ENCODE measurements at regions not wholly inside any gene's neighbourhood (a gene's known extent, or its start where the extent isn't known, plus 50 kb on each side); places are given as distances from the start of the nearest gene placed in this dataset.

GRCh38 chr16:85438981-85439685 lies 174.0 kb upstream of the GSE1 start:
- Histone ChIP-seq H3K27me3 (no peaks in the 10 kb centered on the region), H3K4me1 (peaks cover 20 to 33% (median 33%) of the 10 kb centered on the region in 4 donors), H3K9me3 (no peaks in the 10 kb centered on the region), H3K36me3 (no peaks in the 10 kb centered on the region), H3K27ac (peak overlapping the region in 2 of 4 donors; percentile 87 to 93), H3K4me3 (no peak overlapping the region)
- no peak for DNase-seq
- 60% methylated on average over 14 of the region's 14 CpGs; no CpG with 5 or more reads in 1 of the 2 donors for WGBS, 2 donors (ENCODE audit: low coverage in 1 of 2)
- intact Hi-C loops (cut with DNase I; ENCODE audit: low total_unique reads), result no loop called here
- no peak for TF ChIP-seq EP300 (IDR thresholded peaks at IDR 0.05; ENCODE audit: low read depth)
- no peak for TF ChIP-seq CTCF (IDR thresholded peaks at IDR 0.05)
- no peak for TF ChIP-seq POLR2AphosphoS5 (IDR thresholded peaks at IDR 0.05)
- TF ChIP-seq POLR2A (IDR thresholded peaks at IDR 0.05), result no peak
- in situ Hi-C loops (cut with MboI; ENCODE audit: low pct_ligation_motif_present in 1 of 4, low pct_unique_long_range_greater_than_20kb in 1 of 4, low sequenced_read_pairs in 3 of 4), result loop anchor here in 2 of 4 donors (10.0 to 25.0 kb wide), 2 partner anchors 56 to 173 kb away; partner anchors contain the start of gene GSE1 (in 2 of the 2)

- TF ChIP-seq EP300 (IDR thresholded peaks at IDR 0.05; ENCODE audit: low read depth) (no peak), POLR2AphosphoS5 (IDR thresholded peaks at IDR 0.05) (no peak), POLR2A (IDR thresholded peaks at IDR 0.05) (no peak), CTCF (IDR thresholded peaks at IDR 0.05) (no peak)
- no peak overlapping the region for H3K4me3 ChIP-seq
- in situ Hi-C loops (cut with MboI; ENCODE audit: low pct_ligation_motif_present in 1 of 4, low pct_unique_long_range_greater_than_20kb in 1 of 4, low sequenced_read_pairs in 3 of 4), result loop anchor here in 2 of 4 donors (25.0 kb wide), 1 partner anchor 172 kb away; the partner anchor contains the start of gene GSE1 (in 2 of the 2)
- 94% methylated on average over 15 of the region's 16 CpGs; no CpG with 5 or more reads in 1 of the 2 donors for WGBS, 2 donors (ENCODE audit: low coverage in 1 of 2)
- no peak overlapping the region for H3K27ac ChIP-seq
- no peaks in the 10 kb centered on the region for H3K9me3 ChIP-seq
- H3K27me3 ChIP-seq, result no peaks in the 10 kb centered on the region
- DNase-seq, result no peak
- H3K4me1 ChIP-seq, result peaks cover 32 to 48% (median 46%) of the 10 kb centered on the region in 4 donors
- intact Hi-C loops (cut with DNase I; ENCODE audit: low total_unique reads), result no loop called here
- no peaks in the 10 kb centered on the region for H3K36me3 ChIP-seq
Observed at GRCh38 chr16:85440744-85441143, 172.4 kb upstream of the GSE1 start.

DNA sequence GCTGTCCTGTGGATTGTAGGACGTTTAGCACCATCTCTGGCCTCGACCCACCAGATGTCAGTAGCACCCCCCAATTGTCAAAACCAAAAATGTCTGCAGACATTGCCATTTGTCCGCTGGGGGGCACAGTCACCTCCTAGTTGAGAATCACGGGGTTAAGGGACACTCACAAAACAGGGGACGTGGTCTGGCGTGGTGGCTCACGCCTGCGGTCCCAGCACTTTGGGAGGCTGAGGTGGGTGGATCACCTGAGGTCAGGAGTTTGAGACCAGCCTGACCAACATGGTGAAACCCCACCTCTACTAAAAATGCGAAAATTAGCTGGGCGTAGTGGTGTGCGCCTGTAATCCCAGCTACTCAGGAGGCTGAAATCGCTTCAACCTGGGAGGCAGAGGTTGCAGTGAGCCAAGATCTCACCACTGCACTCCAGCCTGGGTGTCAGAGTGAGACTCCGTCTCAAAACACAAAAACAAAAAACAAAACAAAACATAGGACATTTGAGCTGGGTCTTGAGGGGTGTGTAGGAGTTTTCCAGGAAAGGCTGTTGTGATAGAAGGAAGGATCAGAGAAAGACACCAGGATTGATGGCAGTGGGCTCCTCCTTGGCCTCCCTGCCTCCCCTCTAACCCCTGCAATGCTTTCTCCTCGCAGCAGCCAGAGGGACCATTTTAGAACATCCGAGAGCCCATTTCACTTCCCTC lies 171.8 kb upstream of the GSE1 start:
- Histone ChIP-seq H3K36me3 (no peaks in the 10 kb centered on the region), H3K27ac (no peak overlapping the region), H3K27me3 (no peaks in the 10 kb centered on the region), H3K4me3 (no peak overlapping the region), H3K9me3 (no peaks in the 10 kb centered on the region), H3K4me1 (peaks cover 29 to 46% (median 45%) of the 10 kb centered on the region in 4 donors)
- TF ChIP-seq POLR2AphosphoS5 (IDR thresholded peaks at IDR 0.05), result no peak
- TF ChIP-seq POLR2A (IDR thresholded peaks at IDR 0.05), result no peak
- no peak for TF ChIP-seq CTCF (IDR thresholded peaks at IDR 0.05)
- no peak for TF ChIP-seq EP300 (IDR thresholded peaks at IDR 0.05; ENCODE audit: low read depth)
- intact Hi-C loops (cut with DNase I; ENCODE audit: low total_unique reads), result no loop called here
- in situ Hi-C loops (cut with MboI; ENCODE audit: low pct_ligation_motif_present in 1 of 4, low pct_unique_long_range_greater_than_20kb in 1 of 4, low sequenced_read_pairs in 3 of 4), result loop anchor here in 2 of 4 donors (25.0 kb wide), 1 partner anchor 171 kb away; the partner anchor contains the start of gene GSE1 (in 2 of the 2)
- WGBS, 2 donors (ENCODE audit: low coverage in 1 of 2), result 89 to 100% methylated on average over 1 to 14 of the region's 15 CpGs
- DNase-seq, result no peak
